HUES64 (cell line): ENCODE measurements at regions not wholly inside any gene's neighbourhood (a gene's known extent, or its start where the extent isn't known, plus 50 kb on each side); places are given as distances from the start of the nearest gene placed in this dataset.

ENCODE experiments used
- H3K27ac ChIP-seq: 2 replicates; pipeline ENCODE4 v1.7.0; 2013; ENCODE audit warnings: low read depth, low read length, inconsistent platforms
- H3K27me3 ChIP-seq: 2 replicates; pipeline ENCODE4 v1.6.1; 2013; ENCODE audit warnings: mild to moderate bottlenecking, low read length; ENCODE audit not compliant: insufficient read depth
- H3K36me3 ChIP-seq: 2 replicates; pipeline ENCODE4 v1.6.1; 2013; ENCODE audit warnings: mild to moderate bottlenecking, low read length; ENCODE audit not compliant: insufficient read depth
- H3K4me1 ChIP-seq: 2 replicates; pipeline ENCODE4 v1.6.1; 2013; ENCODE audit warnings: mild to moderate bottlenecking, low read length, moderate library complexity; ENCODE audit not compliant: insufficient read depth
- H3K4me3 ChIP-seq: 2 replicates; pipeline ENCODE4 v1.5.1; 2013; ENCODE audit warnings: mild to moderate bottlenecking, low read length, moderate library complexity
- H3K9ac ChIP-seq: 2 replicates; pipeline ENCODE4 v1.6.1; 2013; ENCODE audit warnings: mild to moderate bottlenecking, low read depth, low read length
- H3K9me3 ChIP-seq: 2 replicates; pipeline ENCODE4 v1.6.1; 2013; ENCODE audit warnings: low read depth, low read length; ENCODE audit not compliant: insufficient read depth
- WGBS: fragments of 150-250, 120-280 bp; methylation state at CpG from one replicate; pipeline ENCODE4 v1.1.7; 2013; ENCODE audit warnings: missing lambda C conversion rate; 5-methylcytosine and 5-hydroxymethylcytosine counted together

DNA sequence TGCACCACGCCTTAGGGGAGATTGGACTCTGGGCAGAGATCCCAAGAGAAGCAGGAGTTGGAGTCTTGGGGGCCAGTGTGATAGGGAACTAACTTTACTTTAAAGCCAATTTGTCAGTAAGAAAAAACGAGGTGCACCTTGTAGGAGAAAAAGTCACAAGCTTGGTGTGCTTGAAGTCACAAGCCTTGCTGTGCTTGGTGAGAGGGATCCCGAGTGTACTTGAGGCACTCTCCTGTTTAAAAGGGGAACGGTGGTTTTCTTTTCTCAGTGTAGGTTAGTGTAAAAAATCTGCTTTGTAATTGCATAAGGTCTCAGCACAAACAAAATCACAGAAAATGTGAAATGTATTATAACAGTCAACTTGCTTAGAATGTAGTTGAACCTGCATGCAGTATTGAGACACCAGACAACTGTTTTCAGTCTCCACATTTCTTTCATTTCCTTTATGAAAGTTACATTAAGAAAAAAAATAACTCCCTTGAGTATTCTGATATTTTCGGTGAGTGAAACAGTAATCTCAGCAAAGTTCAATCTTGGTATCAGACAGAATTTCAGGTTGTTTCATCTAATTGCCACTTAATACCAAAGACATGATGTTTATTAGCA is 111.1 kb upstream of the DUSP22 start:
- peaks cover 8% of the 10 kb centered on the region; the same call in 1 of the 2 replicates for H3K9me3 ChIP-seq
- no peak overlapping the region for H3K9ac ChIP-seq
- no peak overlapping the region for H3K4me3 ChIP-seq
- WGBS = 91% methylated on average over 5 of the region's 5 CpGs
- H3K4me1 ChIP-seq = no peaks in the 10 kb centered on the region
- no peaks in the 10 kb centered on the region for H3K36me3 ChIP-seq
- no peak overlapping the region for H3K27ac ChIP-seq
- no peaks in the 10 kb centered on the region for H3K27me3 ChIP-seq

DNA sequence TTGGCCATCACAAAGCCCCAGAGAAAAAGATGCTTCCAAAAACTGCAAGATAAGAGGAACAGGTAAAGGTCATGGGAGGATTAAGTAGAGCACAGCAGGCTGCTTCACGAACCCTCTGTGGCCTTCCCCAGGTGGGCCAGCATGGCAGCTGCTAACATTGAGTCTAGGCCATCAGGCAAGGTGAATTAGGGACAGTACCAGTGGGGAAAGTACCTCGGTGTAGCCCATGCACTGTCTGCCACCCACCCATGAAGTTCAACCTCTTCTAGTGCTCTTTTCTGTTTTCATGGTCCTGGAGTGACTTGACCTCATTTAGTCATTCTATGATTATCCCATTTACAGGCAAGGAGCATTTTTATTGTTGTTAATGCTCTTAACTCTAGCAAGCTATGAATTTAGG is 108.6 kb upstream of the DUSP22 start:
- H3K27ac ChIP-seq = no peak overlapping the region
- H3K4me1 ChIP-seq = no peaks in the 10 kb centered on the region
- no peak overlapping the region for H3K9ac ChIP-seq
- H3K9me3 ChIP-seq = peaks cover 7% of the 10 kb centered on the region; the same call in 1 of the 2 replicates
- H3K36me3 ChIP-seq = no peaks in the 10 kb centered on the region
- 83% methylated on average over 2 of the region's 2 CpGs for WGBS
- no peak overlapping the region for H3K4me3 ChIP-seq
- H3K27me3 ChIP-seq = no peaks in the 10 kb centered on the region

DNA sequence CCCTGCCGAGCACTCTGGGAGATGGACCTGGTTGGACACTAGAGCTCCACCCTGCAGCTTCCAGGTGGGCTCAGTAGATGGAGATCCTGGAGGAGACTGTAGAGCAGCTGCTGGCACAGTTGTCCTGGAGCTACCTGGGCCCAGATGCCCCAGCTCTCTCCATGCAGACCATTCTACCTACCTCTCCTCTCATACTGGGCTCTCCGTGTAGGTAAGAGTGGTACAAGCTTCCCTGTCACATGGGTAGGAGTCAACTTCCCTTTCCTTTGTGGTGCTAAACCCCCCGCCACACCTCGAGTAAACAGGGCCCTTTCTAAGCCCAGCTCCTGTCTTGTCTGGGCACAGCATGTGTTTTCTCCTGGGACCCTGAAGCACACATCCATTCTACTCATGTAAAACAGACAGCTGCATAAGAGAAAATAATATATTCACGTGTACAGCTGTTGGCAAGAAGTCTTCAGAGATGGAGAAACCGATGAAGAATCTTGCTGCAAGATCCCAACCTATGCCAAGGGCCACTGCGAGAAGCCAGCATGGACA is 108.1 kb upstream of the DUSP22 start:
- Histone ChIP-seq H3K9me3 (peaks cover 1% of the 10 kb centered on the region; the same call in 1 of the 2 replicates), H3K9ac (no peak overlapping the region), H3K4me3 (no peak overlapping the region), H3K27ac (no peak overlapping the region), H3K4me1 (no peaks in the 10 kb centered on the region), H3K27me3 (no peaks in the 10 kb centered on the region), H3K36me3 (no peaks in the 10 kb centered on the region)
- 78% methylated on average over 7 of the region's 7 CpGs for WGBS

DNA sequence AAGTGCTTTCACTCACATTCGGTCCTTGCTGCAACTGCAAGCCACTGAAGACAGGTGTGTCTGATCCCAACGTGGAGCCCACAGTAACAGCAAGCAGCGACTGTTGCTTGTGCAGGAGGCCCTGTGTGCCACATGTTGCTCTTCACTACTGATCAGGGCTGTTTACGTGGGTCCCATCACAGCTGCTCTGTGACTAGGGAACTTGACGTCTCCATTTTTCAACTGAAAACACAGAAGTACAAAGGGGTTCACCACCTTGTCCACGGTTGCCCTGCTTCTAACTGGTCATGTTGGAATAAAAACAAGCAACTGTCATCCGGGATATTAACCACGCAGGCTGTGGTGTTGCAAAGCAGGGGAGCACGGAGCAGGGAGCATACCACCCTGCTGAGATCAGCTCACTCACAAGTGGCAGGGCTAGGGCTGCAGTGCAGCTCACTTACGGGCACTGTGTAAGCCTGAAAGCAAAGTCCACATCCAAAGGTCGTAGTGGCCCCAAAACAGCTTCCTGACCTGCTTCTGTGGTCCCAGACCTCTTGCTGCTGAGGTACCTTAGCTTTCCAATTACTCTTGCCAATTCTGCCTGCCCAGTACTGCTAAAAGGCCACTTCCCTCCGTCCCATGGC is 105.8 kb upstream of the DUSP22 start:
- Histone ChIP-seq H3K4me3 (no peak overlapping the region), H3K9ac (no peak overlapping the region), H3K27me3 (no peaks in the 10 kb centered on the region), H3K9me3 (no peaks in the 10 kb centered on the region), H3K4me1 (no peaks in the 10 kb centered on the region), H3K36me3 (no peaks in the 10 kb centered on the region), H3K27ac (no peak overlapping the region)
- 82% methylated on average over 12 of the region's 12 CpGs for WGBS

DNA sequence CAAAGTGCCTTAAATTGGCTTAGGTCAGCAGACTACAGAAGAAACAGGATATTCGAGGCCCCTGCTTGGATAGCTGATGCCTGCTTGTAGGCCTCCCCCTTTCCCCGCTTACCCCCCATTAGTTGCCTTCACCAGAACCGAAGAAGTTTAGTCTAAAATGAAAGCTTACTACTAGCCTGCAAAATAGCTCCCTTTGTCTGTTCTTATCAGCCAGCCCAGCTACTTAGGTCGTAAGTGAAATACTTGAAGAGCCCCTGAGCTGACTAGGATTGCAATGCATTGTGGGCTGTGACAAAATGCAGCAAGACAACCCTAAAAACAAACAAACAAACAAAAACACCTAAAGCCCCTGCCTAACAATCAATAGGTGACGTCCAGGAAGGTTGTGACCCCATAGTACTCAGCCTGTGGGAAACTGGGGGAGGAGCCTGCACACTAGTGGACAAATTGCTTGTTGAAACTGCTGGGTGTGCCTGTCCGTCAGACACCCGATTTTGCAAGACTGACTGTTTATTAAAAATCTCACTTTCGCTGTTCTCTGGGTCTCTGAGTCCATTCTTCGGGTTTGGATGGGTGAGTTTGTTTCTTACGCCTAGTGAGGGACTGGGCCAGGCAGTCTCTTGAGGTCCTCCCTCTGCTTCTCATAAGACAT is 105.0 kb upstream of the DUSP22 start:
- H3K9ac ChIP-seq = no peak overlapping the region
- H3K36me3 ChIP-seq = no peaks in the 10 kb centered on the region
- no peaks in the 10 kb centered on the region for H3K9me3 ChIP-seq
- no peak overlapping the region for H3K4me3 ChIP-seq
- H3K27me3 ChIP-seq = no peaks in the 10 kb centered on the region
- no peaks in the 10 kb centered on the region for H3K4me1 ChIP-seq
- no peak overlapping the region for H3K27ac ChIP-seq
- WGBS = 91% methylated on average over 10 of the region's 10 CpGs

DNA sequence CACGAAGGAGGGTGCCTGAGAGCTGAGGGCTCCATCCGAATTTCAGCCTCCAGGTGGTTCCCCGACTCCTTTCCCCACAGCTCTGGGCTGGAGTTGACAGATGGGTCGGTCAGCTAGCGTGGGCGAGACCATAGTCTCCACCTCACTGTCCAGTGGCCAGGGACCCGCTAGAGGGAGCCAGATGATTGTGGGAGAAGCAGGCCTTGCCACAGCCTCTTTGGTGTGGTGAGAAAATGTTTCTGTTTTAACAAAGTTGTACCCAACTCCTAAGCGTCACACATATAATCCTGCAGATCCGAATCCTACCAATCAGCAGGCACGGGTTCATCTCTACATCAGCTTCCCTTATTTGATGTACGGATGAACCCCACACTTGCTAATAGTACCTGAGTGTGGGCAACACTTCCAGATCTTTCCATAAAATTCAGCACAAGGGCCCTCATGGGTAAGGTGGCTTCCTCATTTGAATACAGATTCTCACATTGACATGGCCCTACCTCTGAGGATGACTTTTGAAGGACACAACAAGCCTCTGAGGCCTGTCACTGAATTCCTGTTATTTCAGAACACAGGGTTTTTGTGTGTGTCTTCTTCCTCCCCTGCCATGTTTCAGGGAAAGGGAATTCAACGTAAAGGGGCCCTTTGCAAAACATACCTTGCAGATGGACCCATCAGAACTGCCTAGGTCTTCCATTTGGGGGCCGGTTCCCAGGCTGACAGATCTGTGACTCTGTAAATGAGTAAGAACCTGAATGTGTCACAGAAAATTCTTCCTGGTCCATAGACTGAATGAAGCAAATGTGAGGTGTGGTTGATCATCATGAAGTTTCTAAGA is 103.2 kb upstream of the DUSP22 start:
- no peaks in the 10 kb centered on the region for H3K9me3 ChIP-seq
- no peak overlapping the region for H3K4me3 ChIP-seq
- WGBS = 43% methylated on average over 13 of the region's 13 CpGs
- H3K27me3 ChIP-seq = no peaks in the 10 kb centered on the region
- H3K4me1 ChIP-seq = no peaks in the 10 kb centered on the region
- H3K27ac ChIP-seq = no peak overlapping the region
- H3K36me3 ChIP-seq = no peaks in the 10 kb centered on the region
- no peak overlapping the region for H3K9ac ChIP-seq

DNA sequence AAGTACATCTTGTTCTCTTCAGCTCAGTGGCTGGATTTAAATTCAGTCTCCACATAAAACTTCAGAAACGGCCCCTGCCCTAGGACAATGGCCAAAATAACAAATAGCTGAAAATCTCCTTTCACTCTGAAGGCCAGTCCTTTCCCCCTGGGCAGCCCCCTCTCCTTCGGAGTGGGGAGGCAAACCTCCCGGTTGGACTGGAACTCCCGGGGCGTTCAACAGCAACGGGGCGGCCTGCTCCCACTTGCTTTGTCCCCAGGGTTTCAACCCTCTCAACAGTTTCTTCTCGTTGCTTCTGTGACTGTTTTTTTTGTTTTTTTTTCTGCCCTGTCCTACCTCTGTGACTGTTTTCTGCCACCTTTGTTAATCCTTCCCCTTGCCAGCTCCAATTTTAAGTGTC is 102.6 kb upstream of the DUSP22 start:
- no peak overlapping the region for H3K4me3 ChIP-seq
- H3K9me3 ChIP-seq = no peaks in the 10 kb centered on the region
- no peaks in the 10 kb centered on the region for H3K36me3 ChIP-seq
- no peaks in the 10 kb centered on the region for H3K27me3 ChIP-seq
- H3K27ac ChIP-seq = no peak overlapping the region
- no peak overlapping the region for H3K9ac ChIP-seq
- WGBS = 92% methylated on average over 8 of the region's 8 CpGs
- H3K4me1 ChIP-seq = no peaks in the 10 kb centered on the region

DNA sequence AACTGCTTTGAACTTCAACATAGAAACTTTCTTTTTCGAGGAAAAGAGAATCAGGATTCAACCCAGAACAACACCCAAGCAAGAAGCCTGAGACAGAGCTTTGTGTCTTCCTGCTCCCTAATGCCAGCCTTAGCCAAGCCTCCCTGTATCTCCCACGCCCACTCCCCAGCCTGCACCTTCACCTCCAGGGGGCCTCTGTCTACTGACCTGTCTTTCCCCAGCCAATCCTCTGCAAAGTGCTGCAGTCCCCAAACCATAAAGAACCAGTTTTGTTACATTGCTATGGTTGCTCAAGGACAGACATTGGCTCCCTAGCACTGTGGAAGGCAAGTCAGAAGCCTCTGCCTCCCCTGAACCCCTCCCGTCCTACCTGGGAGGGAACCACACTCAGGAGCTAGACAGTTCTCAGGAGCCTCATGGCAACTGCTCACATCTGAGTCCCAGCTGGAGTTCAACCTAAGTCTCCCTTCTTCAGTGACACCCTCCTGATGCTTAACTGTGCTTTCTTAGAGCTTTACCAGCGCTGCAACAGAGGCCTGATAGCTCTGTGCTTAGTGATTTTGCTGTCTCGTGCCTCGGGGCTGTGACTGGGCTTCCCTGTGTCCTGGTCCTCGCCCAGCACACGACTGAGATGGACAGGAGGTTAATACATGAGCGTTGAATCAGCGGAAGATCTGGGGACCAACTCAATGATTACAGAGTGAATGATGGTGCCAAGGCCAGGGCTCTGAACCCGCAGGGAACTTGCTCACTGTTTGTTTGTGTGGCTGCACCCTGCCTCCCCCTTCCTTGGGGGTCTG is 101.5 kb upstream of the DUSP22 start:
- WGBS = 91% methylated on average over 11 of the region's 11 CpGs
- no peak overlapping the region for H3K27ac ChIP-seq
- H3K4me3 ChIP-seq = no peak overlapping the region
- H3K36me3 ChIP-seq = no peaks in the 10 kb centered on the region
- no peaks in the 10 kb centered on the region for H3K4me1 ChIP-seq
- H3K9me3 ChIP-seq = no peaks in the 10 kb centered on the region
- H3K27me3 ChIP-seq = no peaks in the 10 kb centered on the region
- no peak overlapping the region for H3K9ac ChIP-seq

DNA sequence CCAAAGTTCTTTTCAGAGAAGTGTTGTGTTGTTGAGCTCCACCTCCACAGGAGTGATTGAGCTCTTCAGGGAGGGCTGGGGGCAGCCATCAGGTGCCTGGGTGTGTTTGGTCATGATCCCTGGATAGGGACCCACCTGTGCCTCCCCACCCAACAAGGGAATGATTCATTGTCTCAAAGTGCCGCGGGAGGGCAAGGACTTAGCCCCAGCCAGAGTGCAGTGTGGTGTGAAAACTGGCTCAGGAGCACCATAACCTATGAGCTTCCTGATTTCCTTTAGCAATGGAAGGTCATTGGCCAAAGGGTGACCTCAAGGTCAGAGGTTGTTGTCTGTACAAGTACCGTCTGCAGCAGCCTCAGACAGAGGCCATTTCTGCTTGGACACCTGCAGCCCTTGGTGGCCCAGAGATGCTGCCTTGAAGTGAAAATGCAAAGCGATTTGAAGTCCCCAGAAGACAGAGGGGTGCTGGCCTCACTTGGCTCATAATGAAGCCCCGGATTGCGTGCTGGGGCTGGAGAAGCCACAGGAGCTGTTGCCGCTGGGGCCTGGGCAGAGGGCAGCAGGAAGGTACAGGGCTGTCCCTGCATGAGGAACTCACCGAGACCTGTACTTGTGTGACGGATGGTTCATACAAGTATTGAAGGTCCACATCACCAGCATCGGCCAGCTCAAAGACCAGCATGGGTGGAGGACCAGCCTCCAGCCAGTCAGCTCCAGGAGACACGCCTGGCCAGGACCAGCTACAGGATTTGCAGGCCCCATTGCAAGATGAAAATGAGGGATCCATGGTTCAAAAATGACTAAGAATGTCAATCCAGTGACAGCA is 100.6 kb upstream of the DUSP22 start:
- no peak overlapping the region for H3K9ac ChIP-seq
- H3K4me1 ChIP-seq = no peaks in the 10 kb centered on the region
- H3K27me3 ChIP-seq = no peaks in the 10 kb centered on the region
- no peaks in the 10 kb centered on the region for H3K36me3 ChIP-seq
- no peak overlapping the region for H3K4me3 ChIP-seq
- no peaks in the 10 kb centered on the region for H3K9me3 ChIP-seq
- WGBS = 87% methylated on average over 11 of the region's 11 CpGs
- H3K27ac ChIP-seq = no peak overlapping the region

DNA sequence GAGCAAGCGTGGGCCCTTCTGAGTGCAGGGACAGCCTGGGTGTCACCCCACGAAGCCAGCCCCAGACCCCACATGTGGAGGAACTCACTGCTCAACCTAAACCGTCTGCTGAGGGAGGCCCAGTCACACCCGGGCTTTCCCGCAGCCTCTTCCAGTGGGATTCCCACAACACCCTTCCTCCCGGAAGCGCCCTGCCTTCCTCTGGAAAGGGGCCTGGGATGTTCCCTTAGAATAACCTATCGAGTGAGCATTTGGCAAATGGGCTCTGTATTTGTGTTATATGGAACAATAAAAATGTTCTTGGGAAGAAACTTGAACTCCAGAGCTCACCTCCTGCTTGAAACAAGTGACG is 100.0 kb upstream of the DUSP22 start:
- Histone ChIP-seq H3K4me1 (no peaks in the 10 kb centered on the region), H3K36me3 (no peaks in the 10 kb centered on the region)
- WGBS = 95% methylated on average over 9 of the region's 9 CpGs

More for the DNA sequence above, 100.0 kb upstream of the DUSP22 start:
- no peak overlapping the region for H3K27ac ChIP-seq
- no peaks in the 10 kb centered on the region for H3K9me3 ChIP-seq
- H3K27me3 ChIP-seq = no peaks in the 10 kb centered on the region
- no peak overlapping the region for H3K4me3 ChIP-seq
- no peak overlapping the region for H3K9ac ChIP-seq
